NCI-H1105 (cell line): ENCODE measurements at regions not wholly inside any gene's neighbourhood (a gene's known extent, or its start where the extent isn't known, plus 50 kb on each side); places are given as distances from the start of the nearest gene placed in this dataset.
"Not testable (repeated sequence)": the region's sequence is repeated elsewhere in the genome, so short reads cannot be mapped to it uniquely, and the experiment has no call there.

ENCODE experiments used
- DNase-seq: peaks from one replicate; lab custom pipeline; 2025; lab: John Stamatoyannopoulos, UW

DNA sequence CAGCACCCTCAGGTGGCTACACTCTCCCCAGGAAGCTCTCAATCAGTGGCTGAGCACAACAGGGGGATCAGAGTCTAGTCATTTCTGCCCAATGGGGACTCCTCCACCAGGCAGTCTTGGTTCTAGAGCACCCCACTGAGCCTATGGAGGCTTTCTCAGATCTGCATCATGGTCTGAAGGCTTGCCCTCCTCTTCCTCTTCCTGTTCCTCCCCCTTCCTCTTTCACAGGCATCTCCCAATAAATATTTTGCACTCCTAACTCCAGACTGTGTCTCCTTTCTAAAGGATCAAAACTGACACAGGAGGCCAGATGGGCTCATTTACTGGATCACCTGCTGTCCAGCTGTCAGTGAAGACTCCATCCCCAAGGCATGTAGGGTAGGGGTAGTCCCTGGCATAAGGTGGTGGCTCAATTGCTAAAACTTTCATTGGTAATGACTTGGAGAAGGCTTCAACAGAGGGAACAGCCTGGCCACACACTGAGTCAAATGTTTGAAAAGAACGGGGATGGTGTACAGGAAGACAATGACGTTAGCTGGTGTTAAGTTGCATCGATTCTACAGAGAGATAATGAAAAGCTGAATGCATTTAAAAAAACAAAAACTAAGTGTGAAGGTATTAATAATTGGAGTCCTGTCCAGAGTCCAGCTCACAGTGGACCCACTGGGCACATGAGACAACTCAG is 84.2 kb upstream of the SLC2A1 start:
- no peak for DNase-seq

DNA sequence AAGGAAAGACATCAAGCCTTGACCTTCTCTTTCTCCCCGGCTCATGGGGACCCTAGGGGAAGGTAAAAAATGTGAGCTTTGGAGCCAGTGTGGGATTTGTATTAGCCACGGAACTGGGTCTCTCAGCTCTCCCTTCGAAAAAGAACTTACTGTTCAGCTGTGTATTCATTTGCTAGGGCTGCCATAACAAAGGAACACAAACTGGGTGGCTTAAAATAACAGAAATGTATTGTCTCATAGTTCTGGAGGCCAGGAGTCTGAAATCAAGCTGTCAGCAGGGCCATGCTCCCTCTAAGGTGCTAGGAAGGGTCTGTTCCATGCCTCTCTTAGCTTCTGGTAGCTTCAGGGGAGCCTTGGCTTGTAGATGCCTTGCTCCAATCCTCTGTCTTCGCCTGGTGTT is 83.5 kb upstream of the SLC2A1 start:
- DNase-seq: no peak

GRCh38 chr1:43041591-43041990 is 82.9 kb upstream of the SLC2A1 start:
- no peak for DNase-seq

DNA sequence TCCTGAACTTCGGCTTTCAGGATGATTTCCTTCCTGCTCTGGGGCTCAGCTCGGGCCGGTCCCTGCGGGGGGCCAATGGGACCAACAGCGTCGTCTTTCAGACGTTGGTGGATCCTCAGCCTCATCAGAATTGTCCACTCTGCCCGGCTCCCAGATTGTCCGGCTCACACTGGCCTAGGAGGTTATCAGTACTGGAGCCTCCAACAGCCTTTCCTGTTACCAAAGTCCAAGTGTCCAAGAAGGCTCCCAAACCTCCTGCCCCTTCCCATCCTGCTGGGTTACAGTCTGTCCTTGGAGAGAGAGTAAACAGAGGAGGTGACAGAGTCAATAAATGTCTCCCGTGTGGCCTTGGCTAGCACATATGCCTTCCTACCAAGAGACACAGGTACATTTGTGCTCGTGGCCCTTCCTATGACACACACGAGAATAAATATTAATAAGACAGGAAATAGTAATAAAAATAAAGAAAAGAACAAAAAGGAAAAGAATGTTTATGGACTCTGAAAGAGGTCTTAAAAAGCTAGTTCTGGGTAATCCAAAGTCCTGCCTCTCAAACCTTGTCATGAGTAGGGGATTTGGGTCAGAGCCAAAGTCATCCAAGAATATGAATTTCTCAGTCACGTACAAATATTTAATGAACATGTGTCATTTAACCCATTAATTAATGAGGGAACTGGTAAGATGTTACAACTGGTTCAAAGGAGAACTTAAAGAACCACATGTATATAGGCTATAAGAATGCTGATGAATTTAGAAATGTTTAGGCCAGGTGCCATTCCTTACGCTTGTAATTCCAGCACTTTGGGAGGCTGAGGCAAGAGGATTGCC is 80.8 kb upstream of the SLC2A1 start:
- no peak for DNase-seq

- no peak for DNase-seq
These were observed 79.7 kb upstream of the SLC2A1 start for GRCh38 chr1:43038232-43038935.

DNA sequence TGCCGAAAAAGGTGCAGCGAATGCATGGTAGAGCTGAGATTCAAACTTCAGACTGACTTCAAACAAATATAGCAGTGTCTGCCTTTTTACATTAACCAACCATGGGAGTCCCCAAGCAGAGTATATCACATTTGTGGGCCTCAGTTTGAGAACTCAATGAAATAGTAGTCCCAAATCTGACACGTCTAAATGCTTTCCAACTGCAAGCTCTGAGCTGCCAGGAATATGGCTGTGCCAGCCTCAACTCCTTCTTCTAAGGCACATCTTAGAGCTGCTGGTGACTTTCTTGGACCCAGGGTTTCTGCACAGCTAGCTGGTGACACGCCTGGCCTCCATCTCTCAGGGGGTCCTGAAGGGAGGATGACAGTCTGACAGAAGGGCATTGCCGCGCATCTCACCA is 78.8 kb upstream of the SLC2A1 start:
- no peak for DNase-seq

- DNase-seq: no peak
These were observed 78.3 kb upstream of the SLC2A1 start for GRCh38 chr1:43036932-43037331.

GRCh38 chr1:43035821-43036741 is 77.4 kb upstream of the SLC2A1 start:
- no peak for DNase-seq

GRCh38 chr1:43034778-43035177 is 76.1 kb upstream of the SLC2A1 start:
- no peak for DNase-seq

DNA sequence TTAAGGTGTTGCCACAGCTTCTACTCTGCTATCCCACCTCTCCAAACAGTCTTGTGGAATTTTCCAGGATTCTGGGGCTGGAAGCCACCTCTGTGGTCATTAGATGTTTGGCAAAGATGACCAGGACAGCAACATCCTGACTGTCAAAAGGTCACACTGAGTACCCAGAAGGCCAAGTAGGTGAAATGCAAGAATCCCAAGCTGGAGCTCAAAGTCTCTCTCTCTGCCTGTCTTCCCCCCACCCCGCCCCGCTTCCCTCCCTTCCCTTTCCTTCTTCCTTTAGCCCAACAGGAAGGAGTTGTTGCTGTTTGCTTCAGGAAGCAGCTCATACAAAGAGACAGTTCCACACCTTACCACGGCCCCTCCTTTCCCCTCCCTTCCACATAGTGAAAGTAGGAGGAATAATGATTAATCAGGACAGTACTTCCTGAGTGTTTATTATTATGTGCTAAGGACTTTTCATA is 75.6 kb upstream of the SLC2A1 start:
- DNase-seq: no peak

- no peak for DNase-seq
These were observed 72.9 kb upstream of the SLC2A1 start for GRCh38 chr1:43031316-43032203.

- no peak for DNase-seq
These were observed 66.2 kb upstream of the SLC2A1 start for GRCh38 chr1:43024905-43025304.

DNA sequence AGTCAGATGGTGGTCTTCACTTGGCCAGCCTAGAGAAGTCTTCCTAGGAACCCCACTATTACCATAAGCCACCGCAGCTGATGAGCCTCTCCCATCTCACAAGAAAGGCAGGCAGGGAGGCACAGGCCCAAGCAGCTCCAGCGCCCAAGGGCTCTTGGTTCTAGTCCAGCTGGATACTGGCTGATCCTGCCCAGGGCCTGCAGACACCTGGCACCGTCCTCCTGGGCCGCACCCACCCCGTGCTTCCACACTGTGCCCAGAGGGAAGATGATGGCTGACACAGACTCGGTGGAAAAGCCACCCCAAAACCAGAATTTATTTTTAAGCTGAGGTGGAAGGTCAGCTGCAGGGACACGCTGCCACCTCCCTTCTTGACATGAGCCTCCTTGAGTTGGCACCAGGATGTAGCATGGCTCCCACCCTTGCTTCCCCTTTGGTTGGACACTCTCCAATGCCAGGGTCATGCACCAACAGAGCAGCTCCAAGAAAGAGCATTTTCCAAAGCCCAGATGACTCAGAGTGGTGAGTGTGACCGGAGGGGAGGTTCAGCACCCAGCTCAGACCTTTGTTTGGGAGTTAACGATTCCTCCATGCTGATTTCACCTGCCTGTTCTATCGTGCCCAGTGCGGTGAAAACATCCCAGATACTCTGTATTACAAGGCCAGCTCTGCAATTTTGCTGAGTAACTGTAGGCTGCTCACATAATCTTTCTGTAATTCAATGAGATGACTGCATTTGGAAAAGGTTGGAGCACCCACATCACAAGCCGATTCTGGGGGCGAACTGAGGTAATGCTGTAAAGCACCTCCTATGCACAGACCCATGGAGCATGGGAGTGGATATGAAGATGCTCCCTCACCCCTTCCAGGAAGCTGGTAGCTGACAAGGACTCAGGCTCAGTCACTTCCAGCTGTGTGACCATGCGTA is 63.1 kb upstream of the SLC2A1 start:
- DNase-seq: no peak

DNA sequence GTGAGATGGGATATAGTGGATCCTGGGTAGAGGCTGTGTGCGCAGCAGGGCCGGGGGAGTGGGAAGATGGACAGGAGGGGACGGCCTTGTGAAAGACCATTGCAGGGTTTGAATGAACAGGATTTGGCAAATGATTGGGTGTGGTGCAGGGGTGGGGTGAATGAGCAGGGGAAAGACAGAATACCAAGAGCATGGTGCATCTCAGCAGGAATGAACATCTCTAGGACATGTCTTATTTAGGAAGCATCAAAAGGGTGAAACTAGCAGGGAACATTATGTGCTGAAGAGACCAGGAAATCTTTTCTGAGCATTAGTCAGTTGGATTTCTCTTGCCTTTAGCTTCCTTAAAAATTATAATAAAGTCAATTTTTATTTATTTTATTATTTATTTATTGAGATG is 60.6 kb upstream of the SLC2A1 start:
- no peak for DNase-seq

GRCh38 chr1:43018121-43018520 is 59.5 kb upstream of the SLC2A1 start:
- no peak for DNase-seq

GRCh38 chr1:43015269-43015668 is 56.6 kb upstream of the SLC2A1 start:
- no peak for DNase-seq

- not testable (repeated sequence) for DNase-seq
These were observed 55.9 kb upstream of the SLC2A1 start for GRCh38 chr1:43014579-43014978.

DNA sequence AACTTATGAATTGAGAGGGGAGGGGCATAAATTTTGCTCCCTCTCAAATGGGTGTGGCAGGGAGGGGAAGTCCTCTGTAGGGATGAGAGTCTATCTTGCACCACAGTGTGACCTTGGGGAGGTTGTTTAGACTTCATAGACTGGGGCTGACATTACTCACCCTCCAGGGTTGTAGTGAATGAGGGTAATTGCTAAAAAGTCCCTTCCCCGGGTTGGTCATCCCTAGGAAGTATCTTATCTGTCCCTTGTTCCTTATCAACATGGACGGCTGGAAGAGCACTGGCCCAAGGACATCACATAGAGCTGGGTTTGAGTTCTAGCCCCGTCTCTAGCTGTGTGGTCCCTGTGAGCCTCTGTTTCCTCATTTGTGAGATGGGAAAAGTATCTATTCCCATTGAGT is 52.4 kb upstream of the SLC2A1 start:
- DNase-seq: no peak

DNA sequence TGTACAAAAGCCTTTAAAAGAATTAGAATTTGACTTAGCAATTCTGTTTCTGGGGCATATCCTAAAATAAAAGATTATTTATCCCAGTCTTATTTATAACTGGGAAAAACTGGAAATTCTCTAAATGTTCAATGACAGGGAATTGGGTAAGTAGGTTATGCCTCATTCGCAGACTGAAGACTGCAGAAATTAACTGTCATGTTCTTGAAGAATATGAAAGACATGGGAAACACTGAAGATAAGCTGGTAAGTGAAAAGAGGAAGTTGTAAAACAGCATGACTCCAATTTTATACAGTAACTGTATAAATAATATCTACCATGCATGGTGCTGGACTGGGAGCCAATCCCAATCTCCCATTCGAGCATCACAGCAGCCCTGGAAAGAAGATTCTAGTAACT is 50.6 kb upstream of the SLC2A1 start:
- DNase-seq: no peak
